CD4-positive, CD25-positive, alpha-beta regulatory T cell (primary cell): ENCODE measurements at regions not wholly inside any gene's neighbourhood (a gene's known extent, or its start where the extent isn't known, plus 50 kb on each side); places are given as distances from the start of the nearest gene placed in this dataset.

Experiments
- ATAC-seq, 2 donors: fragments of 150-1000 bp; cut with Tn5 transposase; one replicate each; pipeline ENCODE4 v1.10.0; 2021; ENCODE audit warnings: low read depth in 2 of 2, moderate number of reproducible peaks in 2 of 2, moderate library complexity in 1 of 2
- DNase-seq, 3 donors: peaks; one replicate each; pipeline versions ENCODE4 v3.0.0 to v3.0.0-alpha.2; 2012 to 2022; ENCODE audit warnings: mixed read lengths in 1 of 3
- H3K27ac ChIP-seq: one replicate; pipeline ENCODE4 v1.7.0; 2013; ENCODE audit warnings: mild to moderate bottlenecking, low read length; ENCODE audit not compliant: insufficient read depth, poor library complexity, severe bottlenecking
- H3K27me3 ChIP-seq: one replicate; pipeline ENCODE4 v1.7.0; 2013; ENCODE audit warnings: low read length; ENCODE audit not compliant: control insufficient read depth, insufficient read depth
- H3K36me3 ChIP-seq: one replicate; pipeline ENCODE4 v1.7.0; 2013; ENCODE audit warnings: mild to moderate bottlenecking, low read length, moderate library complexity; ENCODE audit not compliant: control insufficient read depth, insufficient read depth
- H3K4me1 ChIP-seq: 2 replicates; pipeline ENCODE4 v1.7.0; 2013; ENCODE audit warnings: mild to moderate bottlenecking, low read length; ENCODE audit not compliant: insufficient read depth, control insufficient read depth, poor library complexity, severe bottlenecking
- H3K4me3 ChIP-seq: one replicate; pipeline ENCODE4 v1.7.0; 2013; ENCODE audit warnings: low read depth, mild to moderate bottlenecking, low read length, moderate library complexity
- H3K9me3 ChIP-seq, 2 experiments: 1 replicate in 1 of 2; 2 replicates in 1 of 2; pipeline ENCODE4 v1.7.0; 2013; ENCODE audit warnings: low read length in 2 of 2, mild to moderate bottlenecking in 1 of 2, moderate library complexity in 1 of 2; ENCODE audit not compliant: control insufficient read depth in 2 of 2
- H3K27ac Mint-ChIP-seq, 3 donors: one replicate each; pipeline ENCODE4 v1.8.0; 2020 to 2022; ENCODE audit warnings: mild to moderate bottlenecking in 3 of 3, mixed read lengths in 3 of 3, moderate library complexity in 2 of 3
- H3K27me3 Mint-ChIP-seq: one replicate; pipeline ENCODE4 v1.8.0; 2022; ENCODE audit warnings: mild to moderate bottlenecking, mixed read lengths
- H3K36me3 Mint-ChIP-seq: one replicate; pipeline ENCODE4 v1.8.0; 2020; ENCODE audit warnings: mixed read lengths
- H3K4me1 Mint-ChIP-seq, 4 donors: one replicate each; pipeline ENCODE4 v1.8.0; 2020 to 2022; ENCODE audit warnings: mixed read lengths in 4 of 4, mild to moderate bottlenecking in 1 of 4
- H3K4me3 Mint-ChIP-seq, 4 donors: one replicate each; pipeline ENCODE4 v1.8.0; 2020 to 2022; ENCODE audit warnings: mild to moderate bottlenecking in 4 of 4, mixed read lengths in 4 of 4, moderate library complexity in 3 of 4
- H3K9me3 Mint-ChIP-seq, 7 donors: one replicate each; pipeline ENCODE4 v1.8.0; 2020 to 2022; ENCODE audit warnings: mixed read lengths in 7 of 7, mild to moderate bottlenecking in 3 of 7, moderate library complexity in 2 of 7

DNA sequence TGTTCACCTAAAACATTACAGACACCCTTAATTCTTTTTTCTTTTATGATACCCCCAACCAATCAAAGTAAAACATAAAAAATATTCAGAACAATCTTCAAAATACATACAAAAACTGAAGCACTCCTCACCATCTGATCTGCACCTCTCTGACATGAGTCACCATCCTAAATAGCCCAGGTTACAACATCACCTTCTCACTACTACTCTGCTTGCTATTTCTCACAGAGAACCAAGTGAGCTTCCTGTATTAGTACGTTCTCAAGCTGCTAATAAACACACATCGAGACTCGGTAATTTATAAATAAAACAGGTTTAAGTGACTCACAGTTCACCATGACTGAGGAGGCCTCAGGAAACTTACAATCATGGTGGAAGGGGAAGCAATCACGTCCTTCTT, 183.5 kb downstream of the CBLN2 start:
- Histone ChIP-seq H3K4me3 (no peak overlapping the region), H3K4me1 (no peaks in the 10 kb centered on the region), H3K27me3 (no peaks in the 10 kb centered on the region), H3K36me3 (no peaks in the 10 kb centered on the region), H3K27ac (no peak overlapping the region), H3K9me3 (peaks cover 0 to 3% of the 10 kb centered on the region in 2 experiments)
- H3K27me3 Mint-ChIP-seq = no peaks in the 10 kb centered on the region
- no peak overlapping the region for H3K27ac Mint-ChIP-seq
- H3K4me3 Mint-ChIP-seq = no peak overlapping the region
- no peaks in the 10 kb centered on the region for H3K36me3 Mint-ChIP-seq
- H3K4me1 Mint-ChIP-seq = no peaks in the 10 kb centered on the region
- ATAC-seq (no peak), DNase-seq (no peak)
- H3K9me3 Mint-ChIP-seq = peaks cover 3 to 15% (median 6%) of the 10 kb centered on the region in 7 donors

- no peaks in the 10 kb centered on the region for H3K4me1 Mint-ChIP-seq
- H3K27ac ChIP-seq = no peak overlapping the region
- no peaks in the 10 kb centered on the region for H3K27me3 Mint-ChIP-seq
- no peaks in the 10 kb centered on the region for H3K36me3 ChIP-seq
- no peak for DNase-seq
- no peak for ATAC-seq
- H3K36me3 Mint-ChIP-seq = no peaks in the 10 kb centered on the region
- H3K27me3 ChIP-seq = no peaks in the 10 kb centered on the region
- no peak overlapping the region for H3K4me3 ChIP-seq
- no peaks in the 10 kb centered on the region for H3K4me1 ChIP-seq
- H3K9me3 ChIP-seq = no peaks in the 10 kb centered on the region
- peaks cover 0 to 8% (median 2%) of the 10 kb centered on the region in 7 donors for H3K9me3 Mint-ChIP-seq
- no peak overlapping the region for H3K4me3 Mint-ChIP-seq
- no peak overlapping the region for H3K27ac Mint-ChIP-seq
Measured at GRCh38 chr18:72342933-72343332, 201.2 kb downstream of the CBLN2 start.

DNA sequence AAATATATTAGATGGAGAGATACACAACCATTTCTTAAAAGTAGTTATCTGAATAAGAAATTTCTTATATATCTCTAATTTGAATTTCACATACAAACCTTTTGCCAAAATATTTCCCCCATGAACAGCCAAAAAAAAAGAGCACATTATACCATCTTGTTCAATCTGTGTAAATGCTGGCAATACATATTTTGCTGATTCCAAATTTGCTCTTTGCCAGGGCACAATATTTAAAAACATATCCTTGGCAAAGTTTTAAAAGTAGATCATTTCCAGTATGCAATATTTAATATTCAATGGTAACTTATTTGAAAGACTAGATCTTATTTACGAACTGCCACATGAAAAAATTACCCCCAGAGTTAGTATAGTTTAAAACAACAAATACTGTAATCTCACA, 204.2 kb downstream of the CBLN2 start:
- H3K27me3 Mint-ChIP-seq = no peaks in the 10 kb centered on the region

GRCh38 chr18:72336786-72337185, 207.4 kb downstream of the CBLN2 start:
- H3K9me3 Mint-ChIP-seq = peaks cover 0 to 11% (median 6%) of the 10 kb centered on the region in 7 donors
- no peaks in the 10 kb centered on the region for H3K36me3 ChIP-seq
- no peaks in the 10 kb centered on the region for H3K27me3 Mint-ChIP-seq
- ATAC-seq (no peak), DNase-seq (no peak)
- H3K4me3 Mint-ChIP-seq = no peak overlapping the region
- H3K4me1 Mint-ChIP-seq = no peaks in the 10 kb centered on the region
- H3K27ac ChIP-seq = no peak overlapping the region
- no peaks in the 10 kb centered on the region for H3K4me1 ChIP-seq
- no peak overlapping the region for H3K27ac Mint-ChIP-seq
- H3K27me3 ChIP-seq = no peaks in the 10 kb centered on the region
- no peaks in the 10 kb centered on the region for H3K9me3 ChIP-seq
- no peak overlapping the region for H3K4me3 ChIP-seq
- no peaks in the 10 kb centered on the region for H3K36me3 Mint-ChIP-seq

More for the DNA sequence above, 204.2 kb downstream of the CBLN2 start:
- Histone ChIP-seq H3K27ac (no peak overlapping the region), H3K4me3 (no peak overlapping the region), H3K36me3 (no peaks in the 10 kb centered on the region), H3K4me1 (no peaks in the 10 kb centered on the region), H3K9me3 (no peaks in the 10 kb centered on the region), H3K27me3 (no peaks in the 10 kb centered on the region)
- H3K4me3 Mint-ChIP-seq = no peak overlapping the region
- H3K9me3 Mint-ChIP-seq = peaks cover 0 to 12% (median 4%) of the 10 kb centered on the region in 7 donors
- no peaks in the 10 kb centered on the region for H3K36me3 Mint-ChIP-seq
- DNase-seq (no peak), ATAC-seq (no peak)
- no peaks in the 10 kb centered on the region for H3K4me1 Mint-ChIP-seq
- no peak overlapping the region for H3K27ac Mint-ChIP-seq

- H3K4me1 Mint-ChIP-seq = no peaks in the 10 kb centered on the region
- no peak overlapping the region for H3K27ac Mint-ChIP-seq
- Histone ChIP-seq H3K4me3 (no peak overlapping the region), H3K9me3 (no peaks in the 10 kb centered on the region), H3K4me1 (no peaks in the 10 kb centered on the region), H3K36me3 (no peaks in the 10 kb centered on the region), H3K27me3 (no peaks in the 10 kb centered on the region), H3K27ac (no peak overlapping the region)
- ATAC-seq (no peak), DNase-seq (no peak)
- H3K36me3 Mint-ChIP-seq = no peaks in the 10 kb centered on the region
- H3K4me3 Mint-ChIP-seq = no peak overlapping the region
- H3K9me3 Mint-ChIP-seq = peaks cover 0 to 16% (median 3%) of the 10 kb centered on the region in 7 donors
- no peaks in the 10 kb centered on the region for H3K27me3 Mint-ChIP-seq
Measured at GRCh38 chr18:72329533-72329932, 214.6 kb downstream of the CBLN2 start.

- peaks cover 0 to 15% (median 4%) of the 10 kb centered on the region in 7 donors for H3K9me3 Mint-ChIP-seq
- DNase-seq (no peak), ATAC-seq (no peak)
- no peaks in the 10 kb centered on the region for H3K4me1 Mint-ChIP-seq
- Histone ChIP-seq H3K4me3 (no peak overlapping the region), H3K36me3 (no peaks in the 10 kb centered on the region), H3K27ac (no peak overlapping the region), H3K27me3 (no peaks in the 10 kb centered on the region), H3K9me3 (no peaks in the 10 kb centered on the region), H3K4me1 (no peaks in the 10 kb centered on the region)
- H3K36me3 Mint-ChIP-seq = no peaks in the 10 kb centered on the region
- no peak overlapping the region for H3K4me3 Mint-ChIP-seq
- H3K27ac Mint-ChIP-seq = no peak overlapping the region
- no peaks in the 10 kb centered on the region for H3K27me3 Mint-ChIP-seq
Measured at GRCh38 chr18:72325307-72325706, 218.8 kb downstream of the CBLN2 start.

- Histone ChIP-seq H3K27ac (no peak overlapping the region), H3K27me3 (no peaks in the 10 kb centered on the region), H3K4me3 (no peak overlapping the region), H3K4me1 (no peaks in the 10 kb centered on the region), H3K36me3 (no peaks in the 10 kb centered on the region), H3K9me3 (no peaks in the 10 kb centered on the region)
- no peaks in the 10 kb centered on the region for H3K4me1 Mint-ChIP-seq
- H3K36me3 Mint-ChIP-seq = no peaks in the 10 kb centered on the region
- no peak overlapping the region for H3K4me3 Mint-ChIP-seq
- H3K27ac Mint-ChIP-seq = no peak overlapping the region
- ATAC-seq (no peak), DNase-seq (no peak)
- peaks cover 0 to 15% (median 4%) of the 10 kb centered on the region in 7 donors for H3K9me3 Mint-ChIP-seq
- no peaks in the 10 kb centered on the region for H3K27me3 Mint-ChIP-seq
Measured at GRCh38 chr18:72324677-72325076, 219.5 kb downstream of the CBLN2 start.

- ATAC-seq = no peak
- Histone ChIP-seq H3K27me3 (no peaks in the 10 kb centered on the region), H3K9me3 (no peaks in the 10 kb centered on the region)
Measured at GRCh38 chr18:72316497-72316896, 227.6 kb downstream of the CBLN2 start.

More at GRCh38 chr18:72316497-72316896, 227.6 kb downstream of the CBLN2 start:
- Histone ChIP-seq H3K4me3 (no peak overlapping the region), H3K4me1 (no peaks in the 10 kb centered on the region), H3K27ac (no peak overlapping the region), H3K36me3 (no peaks in the 10 kb centered on the region)
- no peaks in the 10 kb centered on the region for H3K36me3 Mint-ChIP-seq
- H3K4me1 Mint-ChIP-seq = peaks cover 0 to 5% (median 0%) of the 10 kb centered on the region in 4 donors
- H3K9me3 Mint-ChIP-seq = peaks cover 0 to 20% (median 9%) of the 10 kb centered on the region in 7 donors
- no peak overlapping the region for H3K27ac Mint-ChIP-seq
- H3K27me3 Mint-ChIP-seq = no peaks in the 10 kb centered on the region
- no peak for DNase-seq
- no peak overlapping the region for H3K4me3 Mint-ChIP-seq
